HG02588 (cell line): ENCODE measurements at regions not wholly inside any gene's neighbourhood (a gene's known extent, or its start where the extent isn't known, plus 50 kb on each side); places are given as distances from the start of the nearest gene placed in this dataset.
"Not testable (repeated sequence)": the region's sequence is repeated elsewhere in the genome, so short reads cannot be mapped to it uniquely, and the experiment has no call there.

Source experiments
- ATAC-seq: cut with Tn5 transposase; IDR thresholded peaks from one replicate; pipeline ENCODE4 v1.9.1; 2021; ENCODE audit warnings: mild to moderate bottlenecking, moderate library complexity; ENCODE audit not compliant: unreplicated experiment

GRCh38 chr5:164071671-164072070 is 566.3 kb downstream of the MAT2B start:
- no peak for ATAC-seq

- no peak for ATAC-seq
These were observed 567.7 kb downstream of the MAT2B start for GRCh38 chr5:164073081-164073480.

- no peak for ATAC-seq
These were observed 571.1 kb downstream of the MAT2B start for GRCh38 chr5:164076556-164076955.

- no peak for ATAC-seq
These were observed 584.9 kb downstream of the MAT2B start for GRCh38 chr5:164090358-164090757.

GRCh38 chr5:164091836-164092235 is 586.4 kb downstream of the MAT2B start:
- ATAC-seq: no peak

GRCh38 chr5:164094291-164094690 is 588.9 kb downstream of the MAT2B start:
- no peak for ATAC-seq

GRCh38 chr5:164097749-164098148 is 592.3 kb downstream of the MAT2B start:
- ATAC-seq: no peak

GRCh38 chr5:164098531-164098930 is 593.1 kb downstream of the MAT2B start:
- no peak for ATAC-seq

GRCh38 chr5:164098979-164099378 is 593.6 kb downstream of the MAT2B start:
- ATAC-seq: no peak

GRCh38 chr5:164115420-164115819 is 610.0 kb downstream of the MAT2B start:
- no peak for ATAC-seq

GRCh38 chr5:164119806-164120447 is 614.5 kb downstream of the MAT2B start:
- peak; percentile 86 for ATAC-seq

- no peak for ATAC-seq
These were observed 622.1 kb downstream of the MAT2B start for GRCh38 chr5:164127527-164127926.

- no peak for ATAC-seq
These were observed 626.9 kb downstream of the MAT2B start for GRCh38 chr5:164132358-164132757.

- no peak for ATAC-seq
These were observed 631.7 kb downstream of the MAT2B start for GRCh38 chr5:164137095-164137494.

- no peak for ATAC-seq
These were observed 634.0 kb downstream of the MAT2B start for GRCh38 chr5:164139423-164139822.

GRCh38 chr5:164145458-164145857 is 640.0 kb downstream of the MAT2B start:
- ATAC-seq: no peak

GRCh38 chr5:164146223-164146622 is 640.8 kb downstream of the MAT2B start:
- ATAC-seq: no peak

GRCh38 chr5:164148292-164148691 is 642.9 kb downstream of the MAT2B start:
- no peak for ATAC-seq

GRCh38 chr5:164152539-164152938 is 647.1 kb downstream of the MAT2B start:
- not testable (repeated sequence) for ATAC-seq

- ATAC-seq: no peak
These were observed 648.2 kb downstream of the MAT2B start for GRCh38 chr5:164153469-164154172.

GRCh38 chr5:164170814-164171213 is 665.4 kb downstream of the MAT2B start:
- ATAC-seq: no peak

- no peak for ATAC-seq
These were observed 669.7 kb downstream of the MAT2B start for GRCh38 chr5:164175083-164175482.

- ATAC-seq: no peak
These were observed 674.0 kb downstream of the MAT2B start for GRCh38 chr5:164179406-164179805.
